ENCODE measurements at regions not wholly inside any gene's neighbourhood (a gene's known extent, or its start where the extent isn't known, plus 50 kb on each side); places are given as distances from the start of the nearest gene placed in this dataset.

DNA sequence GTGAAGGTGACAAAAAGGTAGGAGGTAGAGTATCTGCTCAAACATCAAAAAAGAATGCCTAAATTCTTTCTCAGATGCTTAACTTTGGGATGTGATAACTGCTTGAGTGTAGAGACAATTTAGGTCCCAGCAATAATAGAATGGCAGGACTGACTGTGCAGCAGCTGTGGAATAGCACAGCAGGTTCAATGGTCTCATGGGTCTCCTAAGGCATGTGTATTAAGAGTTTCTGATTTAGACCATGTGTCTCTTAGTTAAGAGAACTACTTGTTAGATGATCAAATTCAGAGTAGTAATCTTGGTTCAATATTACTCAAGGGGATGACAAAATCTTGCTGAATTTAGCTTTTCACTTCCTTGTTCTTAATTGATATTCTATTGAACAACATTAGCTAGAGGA lies 72.0 kb downstream of the ALX1 start:
- Histone ChIP-seq H3K27me3 (no peaks in the 10 kb centered on the region), H3K27ac (no peak overlapping the region), H3K4me3 (no peak overlapping the region), H3K9me3 (no peaks in the 10 kb centered on the region), H3K4me1 (no peaks in the 10 kb centered on the region), H3K36me3 (no peaks in the 10 kb centered on the region)
- DNase-seq, result no peak
- no peak for TF ChIP-seq POLR2A (IDR thresholded peaks at IDR 0.05)

DNA sequence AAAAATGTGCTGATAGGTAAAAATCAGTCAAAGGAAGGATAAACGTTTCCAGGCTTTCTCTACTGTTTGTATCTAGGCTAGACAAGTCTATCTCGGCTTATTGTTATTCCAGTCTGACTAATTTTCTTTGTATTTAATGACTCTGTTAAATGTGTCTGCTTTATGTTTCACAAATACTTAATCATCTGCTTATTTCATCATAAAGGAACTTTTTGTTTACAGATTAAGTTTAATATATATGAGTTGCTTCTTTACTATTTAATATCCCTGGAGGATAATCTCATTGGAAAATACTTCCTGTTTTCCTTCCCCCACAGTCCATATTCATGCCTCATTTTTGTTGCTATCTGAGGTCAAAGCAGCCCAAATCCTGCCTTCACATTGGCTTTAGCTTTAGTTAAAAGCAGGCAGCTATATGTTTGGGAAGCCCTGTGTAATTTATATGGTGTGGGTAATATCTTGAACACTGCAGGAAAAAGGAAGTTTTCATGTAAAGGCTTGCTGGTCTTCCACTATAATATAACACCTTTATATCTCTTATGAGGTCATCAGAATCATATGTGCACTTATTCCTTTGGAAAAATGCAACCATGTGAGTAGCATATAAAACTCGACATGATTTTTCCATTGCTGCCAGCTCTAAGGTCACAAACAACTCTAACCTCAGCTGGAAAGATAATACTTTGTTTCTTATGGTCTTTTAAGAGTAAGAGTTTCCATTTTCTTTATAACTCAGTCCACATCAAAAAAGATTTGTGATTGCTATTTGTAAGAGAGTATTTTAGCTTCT lies 76.8 kb downstream of the ALX1 start:
- H3K9me3 ChIP-seq, result no peaks in the 10 kb centered on the region
- no peaks in the 10 kb centered on the region for H3K27me3 ChIP-seq
- H3K36me3 ChIP-seq, result no peaks in the 10 kb centered on the region
- no peak for DNase-seq
- no peak overlapping the region for H3K4me3 ChIP-seq
- H3K27ac ChIP-seq, result no peak overlapping the region
- H3K4me1 ChIP-seq, result no peaks in the 10 kb centered on the region
- no peak for TF ChIP-seq POLR2A (IDR thresholded peaks at IDR 0.05)
- TF ChIP-seq, protein P1, sequence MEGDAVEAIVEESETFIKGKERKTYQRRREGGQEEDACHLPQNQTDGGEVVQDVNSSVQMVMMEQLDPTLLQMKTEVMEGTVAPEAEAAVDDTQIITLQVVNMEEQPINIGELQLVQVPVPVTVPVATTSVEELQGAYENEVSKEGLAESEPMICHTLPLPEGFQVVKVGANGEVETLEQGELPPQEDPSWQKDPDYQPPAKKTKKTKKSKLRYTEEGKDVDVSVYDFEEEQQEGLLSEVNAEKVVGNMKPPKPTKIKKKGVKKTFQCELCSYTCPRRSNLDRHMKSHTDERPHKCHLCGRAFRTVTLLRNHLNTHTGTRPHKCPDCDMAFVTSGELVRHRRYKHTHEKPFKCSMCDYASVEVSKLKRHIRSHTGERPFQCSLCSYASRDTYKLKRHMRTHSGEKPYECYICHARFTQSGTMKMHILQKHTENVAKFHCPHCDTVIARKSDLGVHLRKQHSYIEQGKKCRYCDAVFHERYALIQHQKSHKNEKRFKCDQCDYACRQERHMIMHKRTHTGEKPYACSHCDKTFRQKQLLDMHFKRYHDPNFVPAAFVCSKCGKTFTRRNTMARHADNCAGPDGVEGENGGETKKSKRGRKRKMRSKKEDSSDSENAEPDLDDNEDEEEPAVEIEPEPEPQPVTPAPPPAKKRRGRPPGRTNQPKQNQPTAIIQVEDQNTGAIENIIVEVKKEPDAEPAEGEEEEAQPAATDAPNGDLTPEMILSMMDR (IDR thresholded peaks at IDR 0.05), result no peak

DNA sequence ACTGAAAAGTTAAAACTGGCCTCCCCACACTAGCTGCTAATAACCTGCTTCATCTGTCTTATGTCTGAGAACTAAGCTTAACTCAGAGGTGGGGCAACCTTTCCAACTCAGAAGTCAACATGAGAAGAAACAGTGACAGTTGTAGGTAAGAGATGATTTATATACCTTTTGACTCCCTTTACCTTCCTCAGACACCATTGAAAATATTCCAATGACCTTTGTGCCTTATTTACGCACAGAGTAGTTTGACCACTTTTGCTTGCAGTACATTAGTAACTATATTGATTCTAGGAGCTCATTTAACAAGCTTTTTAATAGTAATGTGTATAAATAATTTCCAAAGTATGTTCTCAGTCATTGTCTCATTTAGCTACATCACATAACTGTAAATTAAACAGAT lies 77.6 kb downstream of the ALX1 start:
- no peaks in the 10 kb centered on the region for H3K36me3 ChIP-seq
- H3K9me3 ChIP-seq, result no peaks in the 10 kb centered on the region
- no peaks in the 10 kb centered on the region for H3K27me3 ChIP-seq
- no peak overlapping the region for H3K27ac ChIP-seq
- no peaks in the 10 kb centered on the region for H3K4me1 ChIP-seq
- TF ChIP-seq POLR2A (IDR thresholded peaks at IDR 0.05), result no peak
- TF ChIP-seq, protein P1 (IDR thresholded peaks at IDR 0.05), result no peak
- DNase-seq, result no peak
- H3K4me3 ChIP-seq, result no peak overlapping the region

DNA sequence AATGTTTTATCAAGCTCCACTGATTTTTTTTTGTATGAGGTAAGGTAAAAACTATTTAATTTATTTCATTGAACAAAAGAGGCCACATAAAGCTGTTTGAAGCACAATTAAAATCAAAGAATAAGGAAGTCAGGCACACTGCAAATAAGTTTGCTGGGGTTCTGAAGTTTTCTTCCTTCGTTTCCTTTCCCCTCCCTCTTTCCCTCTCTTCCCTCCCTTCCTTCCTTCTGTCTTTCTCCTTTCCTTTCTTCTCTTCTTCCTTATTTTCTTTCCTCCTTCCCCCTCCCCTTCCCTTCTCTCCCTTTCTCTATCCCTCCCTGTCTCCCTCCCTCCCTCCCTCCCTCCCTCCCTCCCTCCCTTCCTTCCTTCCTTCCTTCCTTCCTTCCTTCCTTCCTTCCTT lies 78.7 kb downstream of the ALX1 start:
- TF ChIP-seq, protein P1 (IDR thresholded peaks at IDR 0.05), result no peak
- TF ChIP-seq POLR2A (IDR thresholded peaks at IDR 0.05), result no peak
- no peak for DNase-seq
- Histone ChIP-seq H3K9me3 (no peaks in the 10 kb centered on the region), H3K36me3 (no peaks in the 10 kb centered on the region), H3K4me3 (no peak overlapping the region), H3K27ac (no peak overlapping the region), H3K4me1 (no peaks in the 10 kb centered on the region), H3K27me3 (no peaks in the 10 kb centered on the region)

DNA sequence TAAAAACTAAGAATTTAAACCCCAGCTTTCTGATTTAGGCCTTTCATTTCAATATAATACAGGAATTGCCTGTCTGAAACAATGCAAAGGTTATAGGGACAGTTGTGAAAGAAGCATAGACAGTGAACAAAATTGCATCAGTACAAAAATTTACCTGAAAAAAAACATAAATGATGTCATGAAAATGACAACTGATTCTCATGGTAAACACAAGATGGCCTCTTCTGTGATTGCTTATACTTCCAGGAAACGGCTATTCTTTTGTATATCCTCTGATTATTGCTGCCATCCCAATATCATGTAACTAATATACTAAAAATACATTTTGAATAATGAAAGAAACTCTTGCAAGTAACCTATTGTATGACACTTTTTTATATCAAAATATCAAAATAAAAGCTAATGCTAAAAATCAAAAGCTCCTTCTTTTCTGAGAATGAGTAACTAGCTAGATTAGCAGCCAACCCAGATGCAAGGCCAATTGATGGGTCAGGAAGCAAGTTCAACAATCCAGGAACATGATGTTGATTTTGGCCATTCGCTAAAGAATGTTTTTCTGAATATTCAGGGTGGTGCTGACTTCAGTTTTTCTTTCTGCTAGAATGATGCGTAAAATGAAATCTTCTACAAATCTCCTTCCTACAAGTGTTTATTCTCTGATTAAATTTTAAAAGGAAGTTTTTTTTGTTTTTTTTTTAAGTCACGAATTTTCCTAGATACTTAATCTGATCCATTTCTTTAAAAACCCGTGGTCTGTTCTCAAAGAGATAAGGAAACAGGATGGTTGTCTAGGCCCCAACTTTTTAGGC lies 83.6 kb downstream of the ALX1 start:
- no peak for DNase-seq
- Histone ChIP-seq H3K4me3 (no peak overlapping the region), H3K27ac (no peak overlapping the region), H3K4me1 (no peaks in the 10 kb centered on the region), H3K36me3 (no peaks in the 10 kb centered on the region), H3K27me3 (no peaks in the 10 kb centered on the region), H3K9me3 (no peaks in the 10 kb centered on the region)
- TF ChIP-seq, protein P1 (IDR thresholded peaks at IDR 0.05), result no peak
- TF ChIP-seq POLR2A (IDR thresholded peaks at IDR 0.05), result no peak

DNA sequence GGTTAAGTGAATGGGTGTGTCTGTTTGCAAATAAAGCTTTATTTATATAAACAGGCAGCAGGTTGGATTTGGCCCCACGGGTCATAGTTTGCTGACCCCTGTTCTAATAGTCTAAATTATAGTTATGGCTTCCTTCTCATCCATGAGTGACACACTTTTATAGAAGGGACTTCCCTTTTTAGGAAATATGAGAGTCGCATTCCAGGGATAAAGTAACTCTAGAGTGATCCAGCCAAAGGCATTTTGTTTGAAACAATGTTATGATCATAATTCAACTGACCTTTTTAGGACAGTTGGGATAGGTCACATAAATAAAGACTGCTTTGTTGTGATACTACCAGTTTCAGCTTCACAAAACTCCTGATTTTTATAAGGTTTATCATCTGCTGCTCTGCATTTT lies 87.9 kb downstream of the ALX1 start:
- H3K9me3 ChIP-seq, result no peaks in the 10 kb centered on the region
- H3K4me1 ChIP-seq, result no peaks in the 10 kb centered on the region
- DNase-seq, result no peak
- no peak overlapping the region for H3K27ac ChIP-seq
- H3K27me3 ChIP-seq, result no peaks in the 10 kb centered on the region
- TF ChIP-seq POLR2A (IDR thresholded peaks at IDR 0.05), result no peak
- TF ChIP-seq, protein P1 (IDR thresholded peaks at IDR 0.05), result no peak
- no peaks in the 10 kb centered on the region for H3K36me3 ChIP-seq
- H3K4me3 ChIP-seq, result no peak overlapping the region

Data from Peyer's patch (tissue), 4 donors.